H9 (cell line): ENCODE measurements at regions not wholly inside any gene's neighbourhood (a gene's known extent, or its start where the extent isn't known, plus 50 kb on each side); places are given as distances from the start of the nearest gene placed in this dataset.
"Not testable (repeated sequence)": the region's sequence is repeated elsewhere in the genome, so short reads cannot be mapped to it uniquely, and the experiment has no call there.

ENCODE experiments used
- DNase-seq: peaks from one replicate; pipeline ENCODE4 v3.0.0-alpha.2; 2017
- H2AFZ ChIP-seq: one replicate; pipeline ENCODE4 v1.6.1; 2013; ENCODE audit warnings: mild to moderate bottlenecking, low read length, control low read depth, moderate library complexity
- H2AK5ac ChIP-seq: 2 replicates; pipeline ENCODE4 v1.6.1; 2013; ENCODE audit warnings: low read length, control low read depth, mixed read lengths; ENCODE audit not compliant: insufficient read length
- H2BK120ac ChIP-seq: one replicate; pipeline ENCODE4 v1.6.1; 2013; ENCODE audit warnings: low read depth, mild to moderate bottlenecking, low read length, control low read depth, inconsistent platforms; ENCODE audit not compliant: poor library complexity, severe bottlenecking
- H2BK12ac ChIP-seq: 2 replicates; pipeline ENCODE4 v1.6.1; 2013; ENCODE audit warnings: low read length, control low read depth, mixed read lengths, low read depth; ENCODE audit not compliant: insufficient read length
- H2BK15ac ChIP-seq: 2 replicates; pipeline ENCODE4 v1.6.1; 2013; ENCODE audit warnings: low read depth, low read length, control low read depth
- H2BK20ac ChIP-seq: one replicate; pipeline ENCODE4 v1.6.1; 2013; ENCODE audit warnings: low read depth, mild to moderate bottlenecking, low read length, control low read depth, inconsistent platforms; ENCODE audit not compliant: poor library complexity, severe bottlenecking
- H2BK5ac ChIP-seq: 2 replicates; pipeline ENCODE4 v1.6.1; 2013; ENCODE audit warnings: low read length, control low read depth, mixed read lengths; ENCODE audit not compliant: insufficient read length
- H3K14ac ChIP-seq: 2 replicates; pipeline ENCODE4 v1.6.1; 2013; ENCODE audit warnings: low read length, control low read depth; ENCODE audit not compliant: insufficient read depth
- H3K18ac ChIP-seq: 2 replicates; pipeline ENCODE4 v1.6.1; 2013; ENCODE audit warnings: low read depth, mild to moderate bottlenecking, mixed read lengths, low read length, control low read depth; ENCODE audit not compliant: insufficient read length
- H3K23ac ChIP-seq: 2 replicates; pipeline ENCODE4 v1.6.1; 2013; ENCODE audit warnings: low read length, control low read depth, mixed read lengths, low read depth; ENCODE audit not compliant: insufficient read length
- H3K23me2 ChIP-seq: 2 replicates; pipeline ENCODE4 v1.6.1; 2013; ENCODE audit warnings: low read depth, mild to moderate bottlenecking, mixed read lengths, low read length, control low read depth; ENCODE audit not compliant: insufficient read length, poor library complexity, severe bottlenecking
- H3K27ac ChIP-seq: 2 replicates; pipeline ENCODE4 v1.5.1; 2013; ENCODE audit warnings: low read length, control low read depth, mixed read lengths, low read depth; ENCODE audit not compliant: insufficient read length
- H3K27me3 ChIP-seq: 2 replicates; pipeline ENCODE4 v1.6.1; 2013; ENCODE audit warnings: low read length, control low read depth, inconsistent platforms; ENCODE audit not compliant: insufficient read depth
- H3K4ac ChIP-seq: 2 replicates; pipeline ENCODE4 v1.6.1; 2013; ENCODE audit warnings: low read depth, mild to moderate bottlenecking, control low read depth, inconsistent platforms, low read length, moderate library complexity
- H3K4me1 ChIP-seq: 2 replicates; pipeline ENCODE4 v1.6.1; 2013; ENCODE audit warnings: low read length, control low read depth, inconsistent platforms; ENCODE audit not compliant: insufficient read depth
- H3K4me2 ChIP-seq: 2 replicates; pipeline ENCODE4 v1.6.1; 2013; ENCODE audit warnings: low read length, control low read depth, mixed read lengths; ENCODE audit not compliant: insufficient read length, insufficient read depth
- H3K56ac ChIP-seq: 2 replicates; pipeline ENCODE4 v1.6.1; 2013; ENCODE audit warnings: low read depth, mild to moderate bottlenecking, mixed read lengths, low read length, control low read depth; ENCODE audit not compliant: insufficient read length
- H3K79me1 ChIP-seq: 2 replicates; pipeline ENCODE4 v1.6.1; 2013; ENCODE audit warnings: low read depth, mild to moderate bottlenecking, moderate library complexity, low read length, control low read depth, inconsistent platforms; ENCODE audit not compliant: insufficient read depth, poor library complexity, severe bottlenecking
- H3K79me2 ChIP-seq: 2 replicates; pipeline ENCODE4 v1.6.1; 2013; ENCODE audit warnings: low read length, control low read depth, inconsistent platforms; ENCODE audit not compliant: insufficient read depth
- H3K9ac ChIP-seq: 2 replicates; pipeline ENCODE4 v1.6.1; 2013; ENCODE audit warnings: low read length, control low read depth, mixed read lengths; ENCODE audit not compliant: insufficient read length; ENCODE audit errors: extremely low read depth
- H3K9me3 ChIP-seq: one replicate; pipeline ENCODE4 v1.6.1; 2013; ENCODE audit warnings: low read depth, low read length, inconsistent platforms; ENCODE audit not compliant: control insufficient read depth
- H3T11ph ChIP-seq: one replicate; pipeline ENCODE4 v1.6.1; 2013; ENCODE audit warnings: mild to moderate bottlenecking, low read length, control low read depth, inconsistent platforms
- H4K20me1 ChIP-seq: one replicate; pipeline ENCODE4 v1.6.1; 2013; ENCODE audit not compliant: control insufficient read depth, insufficient read length, insufficient read depth
- H4K5ac ChIP-seq: 2 replicates; pipeline ENCODE4 v1.6.1; 2013; ENCODE audit warnings: low read depth, mild to moderate bottlenecking, mixed read lengths, low read length, control low read depth; ENCODE audit not compliant: insufficient read length
- H4K8ac ChIP-seq: replicated peaks from 2 replicates; pipeline ENCODE4 v1.6.1; 2013; ENCODE audit warnings: low read length, control low read depth, mixed read lengths, low read depth; ENCODE audit not compliant: insufficient read length
- H4K91ac ChIP-seq: 2 replicates; pipeline ENCODE4 v1.6.1; 2013; ENCODE audit warnings: low read depth, mild to moderate bottlenecking, moderate library complexity, mixed read lengths, low read length, control low read depth; ENCODE audit not compliant: insufficient read length
- H3K27ac Mint-ChIP-seq, 3 experiments: 2 replicates in 2 of 3; 3 replicates in 1 of 3; pipeline ENCODE4 v1.8.0; 2020 to 2021; ENCODE audit warnings: mixed read lengths in 3 of 3, mild to moderate bottlenecking in 1 of 3, moderate library complexity in 1 of 3
- H3K27me3 Mint-ChIP-seq: 2 replicates; pipeline ENCODE4 v1.8.0; 2021; ENCODE audit warnings: low read depth, mild to moderate bottlenecking, moderate library complexity, mixed read lengths
- H3K36me3 Mint-ChIP-seq, 3 experiments: 2 replicates in 2 of 3; 3 replicates in 1 of 3; pipeline ENCODE4 v1.8.0; 2020 to 2021; ENCODE audit warnings: low read depth in 3 of 3, mixed read lengths in 3 of 3; ENCODE audit not compliant: insufficient read depth in 1 of 3
- H3K4me1 Mint-ChIP-seq, 2 experiments: 2 replicates each; pipeline ENCODE4 v1.8.0; 2020; ENCODE audit warnings: mixed read lengths in 2 of 2
- H3K4me3 Mint-ChIP-seq, 2 experiments: 2 replicates in 1 of 2; 3 replicates in 1 of 2; pipeline ENCODE4 v1.8.0; 2020 to 2021; ENCODE audit warnings: mild to moderate bottlenecking in 2 of 2, mixed read lengths in 2 of 2, moderate library complexity in 1 of 2
- H3K9me3 Mint-ChIP-seq, 2 experiments: 2 replicates in 1 of 2; 3 replicates in 1 of 2; pipeline ENCODE4 v1.8.0; 2020; ENCODE audit warnings: mild to moderate bottlenecking in 2 of 2, mixed read lengths in 2 of 2, moderate library complexity in 1 of 2
- WGBS: extraction: QIAGEN DNeasy Blood & Tissue Kit; methylation state at CpG from one replicate; pipeline ENCODE4 v1.1.7; 2013; ENCODE audit warnings: missing lambda C conversion rate, low lambda C conversion rate, mixed read lengths; ENCODE audit not compliant: insufficient read length; ENCODE audit errors: extremely low coverage; 5-methylcytosine and 5-hydroxymethylcytosine counted together

DNA sequence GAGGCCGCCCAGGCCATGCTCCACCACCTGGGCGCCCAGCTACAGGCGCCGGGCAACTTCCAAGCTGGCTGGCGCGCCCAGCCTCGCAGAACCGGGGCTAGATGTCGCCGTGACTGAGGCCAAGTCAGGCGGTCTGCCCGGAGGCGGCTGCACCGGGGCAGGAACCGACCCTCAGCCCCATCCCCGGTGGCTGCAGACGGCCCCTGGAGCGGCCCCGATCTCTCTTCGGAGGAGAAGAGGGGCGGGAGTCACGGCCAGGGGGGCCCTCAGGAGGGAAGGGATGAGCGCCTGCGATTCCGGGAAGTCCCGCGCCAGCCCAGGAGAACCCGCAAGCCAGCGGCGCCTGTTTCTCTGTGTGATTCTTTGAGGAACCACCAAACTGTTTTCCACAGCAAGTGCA is 671.3 kb upstream of the DEFB115 start:
- H3K18ac ChIP-seq, H2AK5ac ChIP-seq, H3K79me1 ChIP-seq, H2BK12ac ChIP-seq, H3K4me1 ChIP-seq, H2BK15ac ChIP-seq, H4K91ac ChIP-seq, H4K20me1 ChIP-seq, DNase-seq, H3K27me3 Mint-ChIP-seq, H3K36me3 Mint-ChIP-seq, H3K14ac ChIP-seq, H2BK20ac ChIP-seq, H3K56ac ChIP-seq, H2BK5ac ChIP-seq, H3K79me2 ChIP-seq, H3K27ac Mint-ChIP-seq, H3K9ac ChIP-seq, H4K5ac ChIP-seq, H3K4me2 ChIP-seq, H3K27me3 ChIP-seq, H3T11ph ChIP-seq, H4K8ac ChIP-seq, H2BK120ac ChIP-seq, H3K23ac ChIP-seq, H3K27ac ChIP-seq, H2AFZ ChIP-seq, H3K4me1 Mint-ChIP-seq, H3K4me3 Mint-ChIP-seq, H3K4ac ChIP-seq, H3K23me2 ChIP-seq: not testable (repeated sequence)
- peaks cover 10% of the 10 kb centered on the region for H3K9me3 ChIP-seq
- H3K9me3 Mint-ChIP-seq: peaks cover 57 to 71% of the 10 kb centered on the region in 2 experiments
- no CpG with 5 or more reads among the region's 30 CpGs for WGBS
